HCT116 (cell line): ENCODE measurements at regions not wholly inside any gene's neighbourhood (a gene's known extent, or its start where the extent isn't known, plus 50 kb on each side); places are given as distances from the start of the nearest gene placed in this dataset.

Experiments used
- ATAC-seq: fragments of 200-7000 bp; cut with Tn5 transposase; 2 replicates; pipeline ENCODE4 v1.9.1; 2020; ENCODE audit warnings: mild to moderate bottlenecking, moderate library complexity
- BruUV-seq: library from RNA; stranded (reverse); fragments of 400-500 nt; replicated peaks from 2 replicates; lab custom pipeline; 2021; lab: Mats Ljungman, UMichigan
- CTCF ChIA-PET: fragments of 300-600 bp; sonication (Branson Sonifier 250); formaldehyde crosslinking; loops from one replicate; lab custom pipeline; 2021; ENCODE audit warnings: antibody characterized with exemption; lab: Charles Lee
- POLR2A ChIA-PET: fragments of 300-600, 350-600 bp; sonication (Branson Sonifier 250); formaldehyde crosslinking; loops from one replicate; lab custom pipeline; 2021; ENCODE audit warnings: antibody characterized with exemption; lab: Charles Lee
- RAD21 ChIA-PET, 2 experiments: fragments of 300-600 bp; sonication (Branson Sonifier 250); formaldehyde crosslinking; loops; one replicate each; lab custom pipeline; 2023; ENCODE audit warnings: low total read pairs in 2 of 2; ENCODE audit not compliant: uncharacterized antibody in 2 of 2, unreplicated experiment in 2 of 2, low non-redundant PET in 1 of 2; lab: Charles Lee
- DNase-seq: peaks from one replicate; pipeline ENCODE4 v3.0.0-alpha.2; 2010; ENCODE audit warnings: low read depth, low spot score
- H2AFZ ChIP-seq: fragments of 200-600 bp; shearing (Covaris generic), sonication (generic); 2 replicates; pipeline ENCODE4 v1.6.1; 2017; ENCODE audit warnings: low read depth, mixed run types, mixed read lengths, antibody characterized with exemption, low read length; ENCODE audit not compliant: poor library complexity, severe bottlenecking
- H3K27ac ChIP-seq: 2 replicates; pipeline ENCODE4 v1.5.1; 2012; ENCODE audit warnings: low read depth, low read length
- H3K27me3 ChIP-seq: fragments of 200-600 bp; sonication (generic); 2 replicates; pipeline ENCODE4 v1.6.1; 2016; ENCODE audit warnings: mixed run types, low read length, mixed read lengths; ENCODE audit not compliant: insufficient read depth
- H3K36me3 ChIP-seq, 2 experiments: fragments of 200-500 bp in 1 of 2; fragments of 200-600 bp in 1 of 2; sonication (Bioruptor generic) in 1 of 2; sonication (generic) in 1 of 2; 2 replicates each; pipeline versions ENCODE4 v1.5.1 to v1.6.1; 2014 to 2016; ENCODE audit warnings: low read length in 2 of 2, inconsistent platforms in 1 of 2, mixed read lengths in 1 of 2, mixed run types in 1 of 2; ENCODE audit not compliant: insufficient read depth in 2 of 2, control insufficient read depth in 1 of 2
- H3K4me1 ChIP-seq, 2 experiments: fragments of 200-600 bp in 1 of 2; sonication (generic) in 1 of 2; 2 replicates each; pipeline versions ENCODE4 v1.5.1 to v1.6.1; 2012 to 2017; ENCODE audit warnings: low read length in 2 of 2, inconsistent platforms in 1 of 2, mild to moderate bottlenecking in 1 of 2, mixed read lengths in 1 of 2, mixed run types in 1 of 2, moderate library complexity in 1 of 2; ENCODE audit not compliant: insufficient read depth in 2 of 2, control insufficient read depth in 1 of 2
- H3K4me2 ChIP-seq: fragments of 200-600 bp; sonication (generic); 2 replicates; pipeline ENCODE4 v1.6.1; 2017; ENCODE audit warnings: mixed run types, low read length, mixed read lengths
- H3K4me3 ChIP-seq, 2 experiments: fragments of 200-600 bp in 1 of 2; sonication (generic) in 1 of 2; replicated peaks in 1 of 2; 2 replicates each; pipeline ENCODE4 v1.5.1; 2011 to 2016; ENCODE audit warnings: low read length in 2 of 2, control low read depth in 1 of 2, low read depth in 1 of 2, mild to moderate bottlenecking in 1 of 2, mixed read lengths in 1 of 2, mixed run types in 1 of 2
- H3K79me2 ChIP-seq: fragments of 200-600 bp; sonication (generic); 2 replicates; pipeline ENCODE4 v1.6.1; 2017; ENCODE audit warnings: mild to moderate bottlenecking, mixed run types, low read length, moderate library complexity, mixed read lengths; ENCODE audit not compliant: insufficient read depth
- H3K9ac ChIP-seq: fragments of 200-600 bp; sonication (generic); 2 replicates; pipeline ENCODE4 v1.6.1; 2016; ENCODE audit warnings: low read length, mixed read lengths
- H3K9me2 ChIP-seq: fragments of 200-600 bp; sonication (generic), shearing (Covaris generic); 2 replicates; pipeline ENCODE4 v1.6.1; 2017; ENCODE audit warnings: mixed run types, mild to moderate bottlenecking, moderate library complexity; ENCODE audit not compliant: insufficient read depth
- H3K9me3 ChIP-seq, 2 experiments: fragments of 200-500 bp in 1 of 2; fragments of 200-600 bp in 1 of 2; sonication (Bioruptor generic) in 1 of 2; sonication (generic) in 1 of 2; 2 replicates each; pipeline ENCODE4 v1.6.1; 2014 to 2017; ENCODE audit warnings: low read length in 2 of 2, mixed read lengths in 2 of 2, inconsistent platforms in 1 of 2, low read depth in 1 of 2, mild to moderate bottlenecking in 1 of 2, mixed run types in 1 of 2, moderate library complexity in 1 of 2; ENCODE audit not compliant: control insufficient read depth in 1 of 2, insufficient read depth in 1 of 2
- H4K20me1 ChIP-seq: fragments of 200-600 bp; sonication (generic), shearing (Covaris generic); 2 replicates; pipeline ENCODE4 v1.6.1; 2017; ENCODE audit warnings: mixed run types, mild to moderate bottlenecking, moderate library complexity; ENCODE audit not compliant: insufficient read depth
- EGR1 ChIP-seq: IDR thresholded peaks from 2 replicates; pipeline ENCODE4 v1.6.1; 2012; ENCODE audit warnings: low read depth
- EZH2 ChIP-seq: fragments of 200-600 bp; sonication (generic); IDR thresholded peaks from 2 replicates; pipeline ENCODE4 v1.6.1; 2017; ENCODE audit warnings: antibody characterized with exemption, mixed run types
- EZH2phosphoT487 ChIP-seq: fragments of 200-600 bp; IDR thresholded peaks from 2 replicates; pipeline ENCODE4 v1.6.1; 2018; ENCODE audit warnings: antibody characterized with exemption, borderline replicate concordance
- POLR2A ChIP-seq: IDR thresholded peaks from 2 replicates; pipeline ENCODE4 v1.7.0; 2011; ENCODE audit warnings: borderline replicate concordance; ENCODE audit not compliant: insufficient read depth, insufficient read length; ENCODE audit errors: extremely low read depth
- SRF ChIP-seq: IDR thresholded peaks from 2 replicates; pipeline ENCODE4 v1.6.1; 2012; ENCODE audit warnings: low read depth
- TCF7L2 ChIP-seq: IDR thresholded peaks from 2 replicates; pipeline ENCODE4 v1.7.0; 2011; ENCODE audit warnings: borderline replicate concordance, inconsistent platforms; ENCODE audit not compliant: insufficient read depth, insufficient read length; ENCODE audit errors: extremely low read depth
- ZNF274 ChIP-seq: fragments of 200-500 bp; sonication (Bioruptor generic); IDR thresholded peaks from 2 replicates; pipeline ENCODE4 v1.6.1; 2014; ENCODE audit warnings: mild to moderate bottlenecking, low read depth, low read length, inconsistent platforms
- intact Hi-C: fragments of 100-400 bp; cut with micrococcal nuclease; formaldehyde crosslinking; loops from 2 replicates; pipeline ENCODE4 v1.10.0; 2022
- TF ChIP-seq, protein P1 (sequence below): IDR thresholded peaks from 2 replicates; pipeline ENCODE4 v1.6.1; 2012; ENCODE audit warnings: low read depth

DNA sequence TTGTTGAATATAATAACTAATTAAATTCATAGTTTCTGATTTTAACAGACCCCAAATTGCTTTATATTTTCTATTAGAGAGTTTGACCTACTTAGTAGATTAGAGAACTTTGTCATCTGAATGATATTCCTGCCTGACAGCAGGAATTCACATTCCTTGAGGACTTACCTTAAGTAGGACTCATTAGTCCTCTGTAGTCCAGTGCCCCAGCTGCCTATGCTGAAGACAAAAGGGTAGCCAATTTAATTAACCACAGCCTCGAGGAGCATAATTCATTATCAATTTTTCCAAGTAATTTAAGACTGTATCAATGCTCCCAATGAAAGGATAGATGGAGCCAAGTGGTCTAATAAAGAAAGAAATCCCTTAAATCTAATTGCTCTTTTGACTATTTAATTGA lies 1405.0 kb upstream of the IGFBP7 start:
- intact Hi-C loops: no loop called here
- H3K9me2 ChIP-seq: no peaks in the 10 kb centered on the region
- no peak for TF ChIP-seq SRF
- no peak for TF ChIP-seq EGR1
- H3K27me3 ChIP-seq: no peaks in the 10 kb centered on the region
- no peaks in the 10 kb centered on the region for H3K79me2 ChIP-seq
- H3K4me2 ChIP-seq: no peak overlapping the region
- no TSS peak for BruUV-seq
- POLR2A ChIA-PET: no interaction called here
- H3K4me3 ChIP-seq: no peak overlapping the region
- H3K4me1 ChIP-seq: no peaks in the 10 kb centered on the region
- no peak overlapping the region for H2AFZ ChIP-seq
- RAD21 ChIA-PET: no interaction called here
- H3K36me3 ChIP-seq: no peaks in the 10 kb centered on the region
- DNase-seq: no peak
- peaks cover 4 to 15% of the 10 kb centered on the region in 2 experiments; a peak in 2 of 4 replicates for H3K9me3 ChIP-seq
- CTCF ChIA-PET: no interaction called here
- H3K27ac ChIP-seq: no peak overlapping the region
- no peak for ATAC-seq
- H4K20me1 ChIP-seq: no peaks in the 10 kb centered on the region
- H3K9ac ChIP-seq: no peak overlapping the region

DNA sequence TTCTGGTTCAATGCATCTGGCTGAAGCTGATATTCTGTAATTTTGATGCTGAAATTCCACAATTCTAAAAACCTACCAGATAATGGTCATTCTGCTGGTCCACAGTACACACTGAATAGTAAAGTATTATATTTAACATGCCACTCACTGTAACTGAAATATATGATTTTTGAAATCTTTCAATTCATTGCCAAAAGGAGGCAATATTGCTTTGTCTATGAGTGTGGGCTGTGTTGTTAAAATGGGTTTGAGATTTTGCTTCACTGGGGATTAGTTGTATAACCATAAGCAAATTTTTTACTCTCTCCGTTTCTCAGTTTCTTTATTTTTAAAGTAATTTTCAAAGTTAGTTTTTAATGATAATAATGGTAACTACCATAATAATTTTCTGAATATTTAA lies 1404.1 kb upstream of the IGFBP7 start:
- H3K27ac ChIP-seq: no peak overlapping the region
- no peak overlapping the region for H2AFZ ChIP-seq
- TF ChIP-seq EZH2phosphoT487: no peak
- no peak for TF ChIP-seq EZH2
- TF ChIP-seq TCF7L2: no peak
- TF ChIP-seq POLR2A: no peak
- TF ChIP-seq ZNF274: no peak
- TF ChIP-seq, protein P1, sequence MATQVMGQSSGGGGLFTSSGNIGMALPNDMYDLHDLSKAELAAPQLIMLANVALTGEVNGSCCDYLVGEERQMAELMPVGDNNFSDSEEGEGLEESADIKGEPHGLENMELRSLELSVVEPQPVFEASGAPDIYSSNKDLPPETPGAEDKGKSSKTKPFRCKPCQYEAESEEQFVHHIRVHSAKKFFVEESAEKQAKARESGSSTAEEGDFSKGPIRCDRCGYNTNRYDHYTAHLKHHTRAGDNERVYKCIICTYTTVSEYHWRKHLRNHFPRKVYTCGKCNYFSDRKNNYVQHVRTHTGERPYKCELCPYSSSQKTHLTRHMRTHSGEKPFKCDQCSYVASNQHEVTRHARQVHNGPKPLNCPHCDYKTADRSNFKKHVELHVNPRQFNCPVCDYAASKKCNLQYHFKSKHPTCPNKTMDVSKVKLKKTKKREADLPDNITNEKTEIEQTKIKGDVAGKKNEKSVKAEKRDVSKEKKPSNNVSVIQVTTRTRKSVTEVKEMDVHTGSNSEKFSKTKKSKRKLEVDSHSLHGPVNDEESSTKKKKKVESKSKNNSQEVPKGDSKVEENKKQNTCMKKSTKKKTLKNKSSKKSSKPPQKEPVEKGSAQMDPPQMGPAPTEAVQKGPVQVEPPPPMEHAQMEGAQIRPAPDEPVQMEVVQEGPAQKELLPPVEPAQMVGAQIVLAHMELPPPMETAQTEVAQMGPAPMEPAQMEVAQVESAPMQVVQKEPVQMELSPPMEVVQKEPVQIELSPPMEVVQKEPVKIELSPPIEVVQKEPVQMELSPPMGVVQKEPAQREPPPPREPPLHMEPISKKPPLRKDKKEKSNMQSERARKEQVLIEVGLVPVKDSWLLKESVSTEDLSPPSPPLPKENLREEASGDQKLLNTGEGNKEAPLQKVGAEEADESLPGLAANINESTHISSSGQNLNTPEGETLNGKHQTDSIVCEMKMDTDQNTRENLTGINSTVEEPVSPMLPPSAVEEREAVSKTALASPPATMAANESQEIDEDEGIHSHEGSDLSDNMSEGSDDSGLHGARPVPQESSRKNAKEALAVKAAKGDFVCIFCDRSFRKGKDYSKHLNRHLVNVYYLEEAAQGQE: no peak
- ChIA-PET POLR2A (no interaction called here), CTCF (no interaction called here), RAD21 (no interaction called here)
- H3K4me3 ChIP-seq: no peak overlapping the region
- H3K4me2 ChIP-seq: no peak overlapping the region
- H3K36me3 ChIP-seq: no peaks in the 10 kb centered on the region
- H3K9ac ChIP-seq: no peak overlapping the region
- intact Hi-C loops: no loop called here
- H3K27me3 ChIP-seq: no peaks in the 10 kb centered on the region
- ATAC-seq: no peak
- no peak for DNase-seq
- H4K20me1 ChIP-seq: no peaks in the 10 kb centered on the region
- no peaks in the 10 kb centered on the region for H3K79me2 ChIP-seq
- no peaks in the 10 kb centered on the region for H3K4me1 ChIP-seq
- peaks cover 4 to 13% of the 10 kb centered on the region in 2 experiments; a peak in 2 of 4 replicates for H3K9me3 ChIP-seq
- BruUV-seq: no TSS peak
- no peaks in the 10 kb centered on the region for H3K9me2 ChIP-seq
